ENCODE measurements at regions not wholly inside any gene's neighbourhood (a gene's known extent, or its start where the extent isn't known, plus 50 kb on each side); places are given as distances from the start of the nearest gene placed in this dataset.

DNA sequence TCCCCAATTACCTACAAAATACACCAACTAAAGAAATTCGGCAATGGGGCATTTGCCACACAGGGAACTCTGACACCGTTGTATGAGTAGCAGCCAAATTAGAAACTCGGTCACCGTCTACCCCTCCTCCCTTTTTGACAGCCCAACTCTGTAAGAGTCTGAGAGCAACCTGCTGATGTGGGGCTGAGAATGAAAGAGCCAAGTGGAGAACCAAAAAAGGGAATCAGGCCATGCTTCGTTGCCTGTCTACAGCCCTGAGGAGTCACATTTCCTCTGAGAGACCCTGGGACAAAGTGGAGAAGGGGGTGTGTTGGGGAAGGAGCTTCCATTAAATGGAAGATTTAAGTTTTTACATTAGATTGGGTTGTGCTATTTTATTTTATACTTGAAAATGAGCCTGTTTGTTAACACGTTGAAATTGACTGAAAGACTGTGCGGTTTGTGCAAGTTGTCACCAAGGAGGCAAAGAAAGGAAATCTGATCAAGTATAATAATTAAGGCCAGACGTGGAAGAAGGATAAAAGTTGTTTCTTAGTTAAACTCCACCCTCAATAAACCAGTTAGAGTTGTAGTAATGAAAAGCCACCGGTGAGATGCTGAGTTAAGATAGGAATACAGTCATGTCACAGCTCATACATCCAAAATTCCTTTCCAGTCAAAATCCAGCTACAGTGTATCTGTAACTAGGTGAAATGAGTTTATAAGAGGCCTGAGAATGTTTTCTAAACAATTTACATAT lies 131.7 kb upstream of the CREB1 start:
- no peak for DNase-seq (ENCODE audit: low read depth)
- H3K4me3 ChIP-seq (ENCODE audit: low read depth, low read length): no peak overlapping the region
- TF ChIP-seq, protein P1, sequence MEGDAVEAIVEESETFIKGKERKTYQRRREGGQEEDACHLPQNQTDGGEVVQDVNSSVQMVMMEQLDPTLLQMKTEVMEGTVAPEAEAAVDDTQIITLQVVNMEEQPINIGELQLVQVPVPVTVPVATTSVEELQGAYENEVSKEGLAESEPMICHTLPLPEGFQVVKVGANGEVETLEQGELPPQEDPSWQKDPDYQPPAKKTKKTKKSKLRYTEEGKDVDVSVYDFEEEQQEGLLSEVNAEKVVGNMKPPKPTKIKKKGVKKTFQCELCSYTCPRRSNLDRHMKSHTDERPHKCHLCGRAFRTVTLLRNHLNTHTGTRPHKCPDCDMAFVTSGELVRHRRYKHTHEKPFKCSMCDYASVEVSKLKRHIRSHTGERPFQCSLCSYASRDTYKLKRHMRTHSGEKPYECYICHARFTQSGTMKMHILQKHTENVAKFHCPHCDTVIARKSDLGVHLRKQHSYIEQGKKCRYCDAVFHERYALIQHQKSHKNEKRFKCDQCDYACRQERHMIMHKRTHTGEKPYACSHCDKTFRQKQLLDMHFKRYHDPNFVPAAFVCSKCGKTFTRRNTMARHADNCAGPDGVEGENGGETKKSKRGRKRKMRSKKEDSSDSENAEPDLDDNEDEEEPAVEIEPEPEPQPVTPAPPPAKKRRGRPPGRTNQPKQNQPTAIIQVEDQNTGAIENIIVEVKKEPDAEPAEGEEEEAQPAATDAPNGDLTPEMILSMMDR (conservative IDR thresholded peaks at IDR 0.05; ENCODE audit: low read depth, low read length): no peak

DNA sequence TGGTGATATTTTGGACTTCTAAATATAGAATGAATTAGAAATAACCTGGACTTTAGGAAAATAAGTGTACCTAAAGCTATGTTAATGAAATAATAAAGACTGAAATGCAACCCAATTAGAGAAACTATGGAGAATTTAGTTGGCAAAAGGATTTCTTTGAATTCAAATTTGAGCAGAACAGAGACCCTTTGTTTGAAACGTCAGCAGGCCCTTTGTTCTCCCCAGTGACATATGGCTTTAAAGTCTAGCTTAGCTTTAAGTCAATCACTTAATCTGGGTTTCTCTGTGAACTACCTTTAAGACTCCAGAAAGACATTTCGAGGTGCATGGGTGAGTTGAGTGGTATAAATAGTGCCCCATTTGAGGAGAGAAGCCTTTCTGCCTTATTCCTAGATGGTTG lies 130.5 kb upstream of the CREB1 start:
- DNase-seq (ENCODE audit: low read depth): no peak
- TF ChIP-seq, protein P1 (conservative IDR thresholded peaks at IDR 0.05; ENCODE audit: low read depth, low read length): no peak
- no peak overlapping the region for H3K4me3 ChIP-seq (ENCODE audit: low read depth, low read length)

DNA sequence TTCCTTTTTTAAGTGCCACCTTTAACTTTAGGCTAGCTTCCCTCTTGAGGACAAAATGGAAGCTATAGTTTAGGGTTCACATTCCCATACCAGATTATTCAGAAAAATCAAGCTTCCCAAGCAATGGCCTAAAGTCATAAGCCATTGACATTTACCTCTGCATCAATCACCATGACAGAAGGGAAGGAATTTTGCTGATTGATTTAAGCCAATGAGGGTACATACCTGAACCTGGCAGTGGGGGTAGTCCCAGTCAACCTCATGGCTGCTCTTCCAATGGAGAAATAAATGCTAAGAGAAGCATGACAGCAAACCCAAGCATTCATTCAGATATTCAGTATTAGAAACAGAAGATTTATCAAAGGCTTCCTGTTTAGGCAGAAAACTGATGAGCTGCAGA lies 128.4 kb upstream of the CREB1 start:
- no peak overlapping the region for H3K4me3 ChIP-seq (ENCODE audit: low read depth, low read length)
- TF ChIP-seq, protein P1 (conservative IDR thresholded peaks at IDR 0.05; ENCODE audit: low read depth, low read length): no peak
- no peak for DNase-seq (ENCODE audit: low read depth)

GRCh38 chr2:207403141-207403540 lies 126.6 kb upstream of the CREB1 start:
- no peak for DNase-seq (ENCODE audit: low read depth)

GRCh38 chr2:207403950-207404349 lies 125.8 kb upstream of the CREB1 start:
- TF ChIP-seq, protein P1 (conservative IDR thresholded peaks at IDR 0.05; ENCODE audit: low read depth, low read length): no peak
- no peak overlapping the region for H3K4me3 ChIP-seq (ENCODE audit: low read depth, low read length)
- no peak for DNase-seq (ENCODE audit: low read depth)

More at GRCh38 chr2:207403141-207403540, 126.6 kb upstream of the CREB1 start:
- H3K4me3 ChIP-seq (ENCODE audit: low read depth, low read length): no peak overlapping the region
- TF ChIP-seq, protein P1 (conservative IDR thresholded peaks at IDR 0.05; ENCODE audit: low read depth, low read length): no peak

GRCh38 chr2:207405150-207405549 lies 124.6 kb upstream of the CREB1 start:
- no peak overlapping the region for H3K4me3 ChIP-seq (ENCODE audit: low read depth, low read length)
- DNase-seq (ENCODE audit: low read depth): no peak
- TF ChIP-seq, protein P1 (conservative IDR thresholded peaks at IDR 0.05; ENCODE audit: low read depth, low read length): no peak
